Loucy (cell line): ENCODE measurements at regions not wholly inside any gene's neighbourhood (a gene's known extent, or its start where the extent isn't known, plus 50 kb on each side); places are given as distances from the start of the nearest gene placed in this dataset.

Experiments
- CTCF ChIP-seq: fragments of 200-600 bp; sonication (generic); conservative IDR thresholded peaks from 2 replicates; pipeline ENCODE4 v1.5.1; 2014; ENCODE audit warnings: mild to moderate bottlenecking, antibody characterized with exemption, low read length
- EZH2phosphoT487 ChIP-seq: fragments of 200-600 bp; IDR thresholded peaks from 2 replicates; pipeline ENCODE4 v1.6.1; 2018; ENCODE audit warnings: antibody characterized with exemption, mild to moderate bottlenecking, moderate library complexity, borderline replicate concordance

- TF ChIP-seq EZH2phosphoT487 = no peak
- TF ChIP-seq CTCF = no peak
These were observed 486.8 kb downstream of the ADGRL2 start for GRCh38 chr1:82287556-82287955.
